CD14-positive monocyte (primary cell): ENCODE measurements at regions not wholly inside any gene's neighbourhood (a gene's known extent, or its start where the extent isn't known, plus 50 kb on each side); places are given as distances from the start of the nearest gene placed in this dataset.

Experiments
- DNase-seq, 3 donors: peaks; one replicate each; pipeline ENCODE4 v3.0.0-alpha.2; 2011 to 2022
- H2AFZ ChIP-seq: 2 replicates; pipeline ENCODE4 v1.6.0; 2012; ENCODE audit warnings: mild to moderate bottlenecking, low read depth, low read length, inconsistent platforms; ENCODE audit not compliant: insufficient read depth, poor library complexity, severe bottlenecking
- H3K27ac ChIP-seq, 2 donors: 1 replicate in 1 of 2; 2 replicates in 1 of 2; pipeline ENCODE4 v1.5.1; 2012 to 2013; ENCODE audit warnings: low read length in 2 of 2, control low read depth in 1 of 2, inconsistent platforms in 1 of 2, low read depth in 1 of 2, mild to moderate bottlenecking in 1 of 2
- H3K27me3 ChIP-seq, 2 donors: one replicate each; pipeline versions ENCODE4 v1.6.0 to v1.6.1; 2011 to 2013; ENCODE audit warnings: low read length in 2 of 2; ENCODE audit not compliant: control insufficient read depth in 2 of 2, insufficient read depth in 2 of 2
- H3K36me3 ChIP-seq, 2 donors: replicated peaks in 1 of 2; 1 replicate in 1 of 2; 2 replicates in 1 of 2; pipeline versions ENCODE4 v1.5.1 to v1.6.1; 2012 to 2013; ENCODE audit warnings: low read length in 2 of 2, control low read depth in 1 of 2, inconsistent platforms in 1 of 2, mild to moderate bottlenecking in 1 of 2; ENCODE audit not compliant: insufficient read depth in 2 of 2, control insufficient read depth in 1 of 2
- H3K4me1 ChIP-seq, 2 donors: 1 replicate in 1 of 2; 2 replicates in 1 of 2; pipeline versions ENCODE4 v1.5.1 to v1.6.1; 2012 to 2013; ENCODE audit warnings: low read length in 2 of 2, control low read depth in 1 of 2, inconsistent platforms in 1 of 2, mild to moderate bottlenecking in 1 of 2, moderate library complexity in 1 of 2; ENCODE audit not compliant: insufficient read depth in 2 of 2, control insufficient read depth in 1 of 2
- H3K4me2 ChIP-seq: replicated peaks from 2 replicates; pipeline ENCODE3; 2012; ENCODE audit warnings: low read length, moderate library complexity, mild to moderate bottlenecking; ENCODE audit not compliant: poor library complexity, severe bottlenecking; ENCODE audit errors: extremely low read depth
- H3K4me3 ChIP-seq, 3 experiments: fragments of 200-600 bp in 1 of 3; sonication (generic) in 1 of 3; replicated peaks in 1 of 3; 1 replicate in 2 of 3; 2 replicates in 1 of 3; pipeline ENCODE4 v1.5.1; 2011 to 2013; ENCODE audit warnings: low read length in 3 of 3, mild to moderate bottlenecking in 3 of 3, control low read depth in 2 of 3, low read depth in 2 of 3, inconsistent platforms in 1 of 3, moderate library complexity in 1 of 3
- H3K79me2 ChIP-seq: 2 replicates; pipeline ENCODE4 v1.6.0; 2012; ENCODE audit warnings: mild to moderate bottlenecking, control low read depth, inconsistent platforms, low read length, moderate library complexity; ENCODE audit not compliant: insufficient read depth
- H3K9ac ChIP-seq: 2 replicates; pipeline ENCODE4 v1.6.0; 2017; ENCODE audit warnings: low read length, mild to moderate bottlenecking; ENCODE audit not compliant: insufficient read depth, poor library complexity, severe bottlenecking
- H3K9me3 ChIP-seq, 2 donors: replicated peaks in 1 of 2; 1 replicate in 1 of 2; 2 replicates in 1 of 2; pipeline versions ENCODE4 v1.5.1 to v1.6.1; 2012 to 2013; ENCODE audit warnings: low read length in 2 of 2, control low read depth in 1 of 2; ENCODE audit not compliant: control insufficient read depth in 1 of 2, insufficient read depth in 1 of 2
- H4K20me1 ChIP-seq: 2 replicates; pipeline ENCODE4 v1.6.0; 2012; ENCODE audit warnings: mild to moderate bottlenecking, low read length, control low read depth, moderate library complexity; ENCODE audit not compliant: insufficient read depth
- H3K27ac Mint-ChIP-seq, 7 donors: one replicate each; pipeline ENCODE4 v1.8.0; 2020; ENCODE audit warnings: mild to moderate bottlenecking in 7 of 7, mixed read lengths in 7 of 7, moderate library complexity in 6 of 7, inconsistent platforms in 2 of 7
- H3K27me3 Mint-ChIP-seq, 3 donors: one replicate each; pipeline ENCODE4 v1.8.0; 2021 to 2022; ENCODE audit warnings: low read depth in 3 of 3, mild to moderate bottlenecking in 3 of 3, mixed read lengths in 3 of 3, moderate library complexity in 3 of 3, inconsistent platforms in 1 of 3
- H3K36me3 Mint-ChIP-seq, 2 donors: one replicate each; pipeline ENCODE4 v1.8.0; 2020; ENCODE audit warnings: mixed read lengths in 2 of 2, inconsistent platforms in 1 of 2, mild to moderate bottlenecking in 1 of 2
- H3K4me1 Mint-ChIP-seq: one replicate; pipeline ENCODE4 v1.8.0; 2020; ENCODE audit warnings: mild to moderate bottlenecking, mixed read lengths
- H3K4me3 Mint-ChIP-seq, 2 donors: one replicate each; pipeline ENCODE4 v1.8.0; 2020; ENCODE audit warnings: mild to moderate bottlenecking in 2 of 2, mixed read lengths in 2 of 2, moderate library complexity in 1 of 2
- H3K9me3 Mint-ChIP-seq, 7 donors: one replicate each; pipeline ENCODE4 v1.8.0; 2020 to 2022; ENCODE audit warnings: mixed read lengths in 7 of 7, mild to moderate bottlenecking in 6 of 7, moderate library complexity in 6 of 7, inconsistent platforms in 2 of 7
- CTCF ChIP-seq: fragments of 200-600 bp; IDR thresholded peaks from one replicate; pipeline ENCODE4 v1.8.0; 2022; ENCODE audit warnings: antibody characterized with exemption, mild to moderate bottlenecking
- WGBS: methylation state at CpG from one replicate; pipeline ENCODE4 v1.1.5; 2013; ENCODE audit warnings: missing lambda C conversion rate; ENCODE audit not compliant: insufficient coverage; 5-methylcytosine and 5-hydroxymethylcytosine counted together
- intact Hi-C, 2 donors: fragments of 100-400 bp; cut with micrococcal nuclease; formaldehyde crosslinking; loops; one replicate each; pipeline versions ENCODE4 v1.15.0 to v1.15.1; 2023

DNA sequence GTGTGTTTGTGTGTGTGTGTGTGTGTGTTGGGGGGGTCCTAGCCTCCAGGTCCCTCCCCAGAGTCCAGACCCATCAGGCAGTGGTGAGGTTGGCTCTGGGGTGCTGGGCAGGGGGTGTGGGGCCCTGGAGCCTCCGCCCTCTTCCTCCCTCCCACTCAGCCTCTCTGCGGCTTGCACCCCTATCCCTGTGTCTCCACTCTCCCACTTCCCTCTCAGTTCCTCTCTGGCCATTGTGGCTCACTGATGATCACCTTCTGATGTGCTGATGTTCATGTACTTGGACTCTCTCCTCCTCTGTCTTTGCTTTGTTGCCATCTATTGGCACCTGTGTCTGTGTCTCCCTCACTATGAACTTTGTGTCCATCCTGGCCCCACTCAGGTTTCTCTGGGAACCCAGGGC is 298.7 kb downstream of the ZEB1 start:
- H3K4me2 ChIP-seq: no peak overlapping the region
- peaks cover 1 to 6% (median 1%) of the 10 kb centered on the region in 3 donors for H3K27me3 Mint-ChIP-seq

DNA sequence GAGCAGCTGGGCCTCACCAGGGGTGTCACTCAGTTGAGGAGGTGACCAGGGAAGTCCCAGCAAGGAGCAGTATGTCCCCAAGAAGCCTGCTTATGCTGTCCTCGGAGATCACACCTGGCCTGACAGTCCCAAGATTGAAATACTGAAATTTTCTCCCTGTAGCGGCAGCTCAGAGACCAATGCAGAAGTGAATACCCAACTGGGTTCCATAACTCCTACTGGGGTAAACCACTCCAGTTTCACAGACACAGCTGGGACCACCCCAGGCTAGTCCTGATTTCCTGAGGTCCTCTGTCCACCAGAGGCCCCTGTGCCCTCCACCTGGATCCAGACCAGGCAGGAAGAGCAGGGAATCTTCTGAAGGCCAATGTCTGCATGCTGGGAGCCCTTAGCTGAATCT is 298.1 kb downstream of the ZEB1 start:
- no peak overlapping the region for H3K9ac ChIP-seq
- no peak for DNase-seq
- H3K27ac Mint-ChIP-seq: peak overlapping the region in 2 of 7 donors; percentile 70 to 80
- H3K36me3 Mint-ChIP-seq: no peaks in the 10 kb centered on the region
- TF ChIP-seq CTCF: no peak
- H3K4me1 Mint-ChIP-seq: peaks cover 40% of the 10 kb centered on the region
- peaks cover 29 to 47% of the 10 kb centered on the region in 2 donors for H3K4me1 ChIP-seq
- H3K9me3 Mint-ChIP-seq: peaks cover 0 to 5% (median 0%) of the 10 kb centered on the region in 7 donors
- intact Hi-C loops: no loop called here
- H3K27me3 Mint-ChIP-seq: peaks cover 1 to 5% (median 1%) of the 10 kb centered on the region in 3 donors
- peak overlapping the region in 1 of 2 donors; percentile 36 for H3K27ac ChIP-seq
- H3K36me3 ChIP-seq: no peaks in the 10 kb centered on the region
- WGBS: 100% methylated on average over 1 of the region's 2 CpGs
- no peak overlapping the region for H3K4me3 Mint-ChIP-seq
- no peaks in the 10 kb centered on the region for H3K79me2 ChIP-seq
- no peak overlapping the region for H2AFZ ChIP-seq
- no peaks in the 10 kb centered on the region for H3K9me3 ChIP-seq
- H3K4me3 ChIP-seq: no peak overlapping the region
- H4K20me1 ChIP-seq: no peaks in the 10 kb centered on the region
- no peak overlapping the region for H3K4me2 ChIP-seq
- no peaks in the 10 kb centered on the region for H3K27me3 ChIP-seq

More for the DNA sequence above, 298.7 kb downstream of the ZEB1 start:
- no peak overlapping the region for H3K9ac ChIP-seq
- H4K20me1 ChIP-seq: no peaks in the 10 kb centered on the region
- Mint-ChIP-seq H3K4me3 (no peak overlapping the region), H3K9me3 (peaks cover 0 to 5% (median 0%) of the 10 kb centered on the region in 7 donors), H3K4me1 (peaks cover 34% of the 10 kb centered on the region), H3K27ac (no peak overlapping the region), H3K36me3 (no peaks in the 10 kb centered on the region)
- DNase-seq: no peak
- TF ChIP-seq CTCF: no peak
- H3K27ac ChIP-seq: no peak overlapping the region
- no peaks in the 10 kb centered on the region for H3K79me2 ChIP-seq
- no peaks in the 10 kb centered on the region for H3K9me3 ChIP-seq
- H3K36me3 ChIP-seq: no peaks in the 10 kb centered on the region
- H3K4me1 ChIP-seq: peaks cover 28 to 42% of the 10 kb centered on the region in 2 donors
- intact Hi-C loops: no loop called here
- H2AFZ ChIP-seq: no peak overlapping the region
- WGBS: 78% methylated on average over 2 of the region's 2 CpGs
- H3K27me3 ChIP-seq: no peaks in the 10 kb centered on the region
- H3K4me3 ChIP-seq: no peak overlapping the region
